ENCODE measurements at regions not wholly inside any gene's neighbourhood (a gene's known extent, or its start where the extent isn't known, plus 50 kb on each side); places are given as distances from the start of the nearest gene placed in this dataset.

DNA sequence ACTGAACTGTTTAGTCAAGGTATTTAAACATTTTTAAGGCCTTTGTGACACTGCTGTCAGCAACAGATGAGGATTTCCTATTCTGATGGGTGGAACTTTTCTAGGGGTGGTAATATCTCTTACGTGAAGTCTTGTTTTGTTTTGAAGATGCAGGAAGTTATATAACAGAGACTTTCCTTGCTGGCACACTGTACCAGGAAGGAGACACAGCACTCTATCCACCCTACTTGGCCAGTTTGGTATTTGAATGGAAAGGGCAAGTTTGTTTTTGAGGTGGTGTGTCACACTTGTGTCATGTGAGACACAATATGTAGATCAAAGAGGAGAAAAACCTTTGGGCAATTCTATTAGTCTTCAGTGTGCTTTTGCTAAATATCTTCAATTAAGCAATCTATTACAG is 51.6 kb upstream of the SRP54 start:
- no peak for DNase-seq (ENCODE audit: low spot score)

DNA sequence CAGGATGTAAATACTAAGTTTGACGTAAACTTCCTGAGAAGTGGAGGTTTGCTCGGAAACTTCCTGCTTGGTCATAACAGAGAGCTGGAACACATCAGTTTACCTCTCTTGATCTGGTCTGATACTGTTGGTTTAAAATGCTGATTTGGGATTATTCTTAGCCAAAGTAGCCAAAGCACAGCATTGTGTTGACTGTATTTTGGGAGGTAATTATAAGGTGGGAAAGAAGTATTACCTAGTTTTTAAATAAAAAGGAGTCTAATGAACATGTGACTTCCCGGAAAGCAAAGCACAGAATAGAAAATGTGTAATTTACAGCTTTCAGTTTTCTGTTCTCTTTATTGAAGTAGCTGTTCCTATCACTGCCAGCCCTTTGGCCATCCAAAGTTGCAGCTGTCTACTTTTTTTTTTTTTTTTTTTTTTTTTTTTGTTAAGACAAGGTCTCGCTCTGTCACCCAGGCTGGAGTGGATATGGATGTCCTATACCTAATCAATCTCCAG is 52.2 kb upstream of the SRP54 start:
- DNase-seq (ENCODE audit: low spot score), result no peak

DNA sequence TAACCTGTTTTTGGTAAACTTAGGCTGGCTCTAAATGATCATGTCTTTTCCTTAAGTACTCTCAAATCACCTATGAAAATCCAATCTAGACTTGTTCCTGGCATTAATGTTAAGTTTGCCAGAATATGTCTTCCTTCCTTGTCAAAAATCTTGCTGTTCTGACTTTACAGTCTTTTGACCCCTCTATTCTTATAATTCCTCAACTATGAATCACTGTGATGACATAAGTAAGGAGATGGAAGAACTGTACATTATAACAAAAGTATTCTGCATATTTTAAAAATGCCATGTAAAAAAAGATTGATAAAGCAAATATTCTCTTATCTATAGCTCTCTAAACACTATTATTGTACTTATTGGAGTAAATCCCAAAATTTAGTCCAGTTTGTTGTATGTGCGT is 51.4 kb upstream of the BAZ1A start:
- DNase-seq (ENCODE audit: low spot score), result peak; percentile 10

Data from COLO829 (cell line).